Right lobe of liver (tissue), 6 donors: ENCODE measurements at regions not wholly inside any gene's neighbourhood (a gene's known extent, or its start where the extent isn't known, plus 50 kb on each side); places are given as distances from the start of the nearest gene placed in this dataset.

Experiments used
- ATAC-seq, 4 donors: fragments of 200-7000 bp; cut with Tn5 transposase; one replicate each; pipeline ENCODE4 v1.9.1; 2020; ENCODE audit warnings: mild to moderate bottlenecking in 4 of 4, moderate library complexity in 4 of 4
- DNase-seq, 3 donors: peaks; one replicate each; pipeline ENCODE4 v3.0.0-alpha.2; 2020
- H3K27ac ChIP-seq, 3 donors: fragments of 200-600 bp; one replicate each; pipeline ENCODE4 v1.8.0; 2022
- H3K27me3 ChIP-seq, 2 donors: fragments of 200-600 bp; one replicate each; pipeline ENCODE4 v1.8.0; 2022
- H3K36me3 ChIP-seq, 4 donors: fragments of 200-600 bp; sonication (generic) in 1 of 4; one replicate each; pipeline versions ENCODE4 v1.5.1 to v1.8.0; 2017 to 2022; ENCODE audit warnings: control low read depth in 1 of 4
- H3K4me1 ChIP-seq, 4 donors: fragments of 200-600 bp; sonication (generic) in 1 of 4; one replicate each; pipeline versions ENCODE4 v1.5.1 to v1.8.0; 2017 to 2022; ENCODE audit warnings: control low read depth in 1 of 4
- H3K4me3 ChIP-seq, 3 donors: fragments of 200-600 bp; one replicate each; pipeline ENCODE4 v1.8.0; 2022
- H3K9me3 ChIP-seq, 4 donors: fragments of 200-600 bp; sonication (generic) in 1 of 4; one replicate each; pipeline versions ENCODE4 v1.5.1 to v1.8.0; 2017 to 2022; ENCODE audit warnings: control low read depth in 1 of 4
- POLR2A ChIP-seq: fragments of 450-650 bp; IDR thresholded peaks from one replicate; pipeline ENCODE4 v1.6.1; 2017; ENCODE audit warnings: antibody characterized with exemption, mild to moderate bottlenecking
- WGBS: methylation state at CpG from one replicate; pipeline ENCODE4 v1.1.6; 2018; ENCODE audit warnings: low coverage, low lambda C conversion rate; ENCODE audit not compliant: insufficient coverage; ENCODE audit errors: missing lambda C conversion rate; 5-methylcytosine and 5-hydroxymethylcytosine counted together
- intact Hi-C, 2 donors: fragments of 100-400 bp; cut with DNase I; formaldehyde crosslinking; loops; one replicate each; pipeline versions ENCODE4 v1.11.2 to v1.14.1; 2022
- TF ChIP-seq, protein P1 (sequence below), 4 donors: fragments of 200-600 bp in 3 of 4; fragments of 450-650 bp in 1 of 4; IDR thresholded peaks; one replicate each; pipeline versions ENCODE4 v1.5.1 to v1.8.0; 2016 to 2022; ENCODE audit warnings: antibody characterized with exemption in 4 of 4, mild to moderate bottlenecking in 2 of 4
- donor health status: DM: no; HTN: yes; CAD: no.
- donor health status: DM: no; HTN: no; CAD: no.
- donor health status: DM: no; HTN: no; CAD: no.
- donor health status: DM: no; HTN: yes; CAD: no.
- donor health status: DM: no; HTN: yes; CAD: no.

DNA sequence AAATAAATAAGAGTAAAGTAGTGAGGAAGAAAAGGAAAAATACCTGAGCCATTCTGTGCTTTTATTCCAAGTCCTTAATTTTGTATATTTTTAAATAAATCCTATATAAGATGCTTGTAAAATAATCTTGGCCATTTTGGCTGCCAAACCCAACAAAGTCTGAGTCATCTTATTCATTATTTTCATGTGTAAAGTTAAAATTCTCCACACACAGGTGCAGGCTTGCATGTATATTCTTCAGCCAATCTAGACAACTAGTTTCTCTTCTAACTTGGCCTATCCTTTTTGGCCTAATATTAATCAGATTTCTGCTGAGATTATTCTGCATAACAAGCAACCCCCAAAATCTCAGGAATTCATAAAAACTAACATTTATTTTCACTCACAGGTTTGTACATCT is 189.8 kb upstream of the ATP11B start:
- Histone ChIP-seq H3K4me1 (peaks cover 0 to 12% (median 3%) of the 10 kb centered on the region in 4 donors), H3K9me3 (no peaks in the 10 kb centered on the region), H3K27ac (no peak overlapping the region), H3K4me3 (no peak overlapping the region), H3K27me3 (no peaks in the 10 kb centered on the region), H3K36me3 (no peaks in the 10 kb centered on the region)
- TF ChIP-seq POLR2A = no peak
- TF ChIP-seq, protein P1, sequence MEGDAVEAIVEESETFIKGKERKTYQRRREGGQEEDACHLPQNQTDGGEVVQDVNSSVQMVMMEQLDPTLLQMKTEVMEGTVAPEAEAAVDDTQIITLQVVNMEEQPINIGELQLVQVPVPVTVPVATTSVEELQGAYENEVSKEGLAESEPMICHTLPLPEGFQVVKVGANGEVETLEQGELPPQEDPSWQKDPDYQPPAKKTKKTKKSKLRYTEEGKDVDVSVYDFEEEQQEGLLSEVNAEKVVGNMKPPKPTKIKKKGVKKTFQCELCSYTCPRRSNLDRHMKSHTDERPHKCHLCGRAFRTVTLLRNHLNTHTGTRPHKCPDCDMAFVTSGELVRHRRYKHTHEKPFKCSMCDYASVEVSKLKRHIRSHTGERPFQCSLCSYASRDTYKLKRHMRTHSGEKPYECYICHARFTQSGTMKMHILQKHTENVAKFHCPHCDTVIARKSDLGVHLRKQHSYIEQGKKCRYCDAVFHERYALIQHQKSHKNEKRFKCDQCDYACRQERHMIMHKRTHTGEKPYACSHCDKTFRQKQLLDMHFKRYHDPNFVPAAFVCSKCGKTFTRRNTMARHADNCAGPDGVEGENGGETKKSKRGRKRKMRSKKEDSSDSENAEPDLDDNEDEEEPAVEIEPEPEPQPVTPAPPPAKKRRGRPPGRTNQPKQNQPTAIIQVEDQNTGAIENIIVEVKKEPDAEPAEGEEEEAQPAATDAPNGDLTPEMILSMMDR (IDR thresholded peaks at IDR 0.05) = no peak
- intact Hi-C loops = no loop called here
- no peak for ATAC-seq
- DNase-seq = no peak

DNA sequence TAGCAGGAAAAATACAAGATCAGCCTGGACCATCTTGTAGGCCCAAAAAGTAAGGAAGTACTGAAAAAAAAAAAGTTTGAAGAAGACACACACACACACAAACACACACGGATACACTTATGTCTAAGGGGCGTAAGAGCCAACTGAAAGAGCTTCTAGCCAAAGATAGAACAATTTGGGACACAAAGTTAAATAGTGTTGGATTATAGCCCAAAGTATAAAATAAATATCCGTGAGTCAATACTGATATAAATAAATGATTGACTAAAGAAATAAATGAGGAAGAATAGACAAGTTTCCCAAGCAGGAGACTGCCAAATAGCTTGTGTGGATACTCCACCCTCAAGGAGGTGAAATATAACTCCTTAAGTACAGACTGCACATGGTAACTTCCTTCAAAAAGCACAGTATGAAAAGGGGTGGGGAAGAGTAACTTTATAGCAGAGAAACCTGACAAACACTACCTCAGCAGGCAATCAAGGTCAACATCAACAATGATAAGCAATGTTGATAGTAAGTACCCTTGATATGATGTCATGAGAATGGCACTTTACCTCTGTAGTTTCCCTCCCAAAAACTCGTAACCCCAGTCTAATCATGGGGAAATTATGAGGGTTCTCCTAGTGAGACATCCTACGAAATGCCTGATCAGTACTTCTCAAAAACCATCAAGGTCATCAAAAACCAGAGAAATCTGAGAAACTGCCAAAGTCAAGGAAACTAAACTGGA is 187.3 kb upstream of the ATP11B start:
- Histone ChIP-seq H3K4me3 (no peak overlapping the region), H3K36me3 (no peaks in the 10 kb centered on the region), H3K4me1 (peaks cover 0 to 12% (median 3%) of the 10 kb centered on the region in 4 donors), H3K27me3 (no peaks in the 10 kb centered on the region), H3K9me3 (no peaks in the 10 kb centered on the region), H3K27ac (no peak overlapping the region)
- TF ChIP-seq, protein P1 (IDR thresholded peaks at IDR 0.05) = no peak
- TF ChIP-seq POLR2A = no peak
- DNase-seq (no peak), ATAC-seq (peak in 3 of 4 donors; percentile 35 to 79 (median 69))
- WGBS = 49% methylated on average over 5 of the region's 5 CpGs
- intact Hi-C loops = no loop called here

- Histone ChIP-seq H3K4me3 (no peak overlapping the region), H3K4me1 (peaks cover 0 to 12% (median 3%) of the 10 kb centered on the region in 4 donors), H3K36me3 (no peaks in the 10 kb centered on the region), H3K27me3 (no peaks in the 10 kb centered on the region), H3K9me3 (no peaks in the 10 kb centered on the region), H3K27ac (no peak overlapping the region)
- intact Hi-C loops = no loop called here
- ATAC-seq (peak in 1 of 4 donors; percentile 52), DNase-seq (no peak)
- TF ChIP-seq POLR2A = no peak
- TF ChIP-seq, protein P1 (IDR thresholded peaks at IDR 0.05) = no peak
- 44% methylated on average over 2 of the region's 2 CpGs for WGBS
Observed at GRCh38 chr3:182606905-182607504, 186.3 kb upstream of the ATP11B start.

DNA sequence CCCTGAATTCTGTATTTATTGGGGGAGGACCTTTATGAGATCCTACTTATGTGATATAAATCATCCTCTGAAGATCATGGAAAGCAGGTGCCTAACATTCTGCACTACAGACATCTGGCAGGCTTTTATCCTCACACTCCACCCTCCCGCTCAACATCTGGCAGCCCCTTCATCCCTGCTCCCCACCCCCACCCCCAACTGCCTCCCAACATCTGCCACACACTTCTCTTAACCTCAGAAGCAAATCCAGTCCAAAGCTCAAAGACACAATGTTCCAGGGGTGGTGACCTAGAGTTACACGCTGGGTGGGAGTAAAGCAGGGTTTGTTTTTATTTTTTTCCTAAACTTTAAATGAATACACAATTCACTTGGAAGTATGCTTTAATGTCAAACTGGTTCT is 184.5 kb upstream of the ATP11B start:
- no peaks in the 10 kb centered on the region for H3K27me3 ChIP-seq
- intact Hi-C loops = no loop called here
- no peak for DNase-seq
- no peaks in the 10 kb centered on the region for H3K36me3 ChIP-seq
- H3K4me3 ChIP-seq = no peak overlapping the region
- H3K4me1 ChIP-seq = peaks cover 0 to 12% (median 3%) of the 10 kb centered on the region in 4 donors
- no peak overlapping the region for H3K27ac ChIP-seq
- no peak for ATAC-seq
- no peaks in the 10 kb centered on the region for H3K9me3 ChIP-seq
- TF ChIP-seq, protein P1 (IDR thresholded peaks at IDR 0.05) = no peak
- TF ChIP-seq POLR2A = no peak
- WGBS = 52% methylated on average over 2 of the region's 2 CpGs
